ENCODE measurements at regions not wholly inside any gene's neighbourhood (a gene's known extent, or its start where the extent isn't known, plus 50 kb on each side); places are given as distances from the start of the nearest gene placed in this dataset.
"Not testable (repeated sequence)": the region's sequence is repeated elsewhere in the genome, so short reads cannot be mapped to it uniquely, and the experiment has no call there.

GRCh38 chr9:102398205-102398604 lies 596.9 kb upstream of the CYLC2 start:
- Histone ChIP-seq H3K4me3 (no peak overlapping the region), H3K4me1 (no peaks in the 10 kb centered on the region), H3K27me3 (no peaks in the 10 kb centered on the region), H3K9me3 (no peaks in the 10 kb centered on the region), H3K36me3 (no peaks in the 10 kb centered on the region), H3K27ac (no peak overlapping the region)
- TF ChIP-seq EP300 (IDR thresholded peaks at IDR 0.05) (no peak), POLR2A (IDR thresholded peaks at IDR 0.05) (no peak), POLR2AphosphoS5 (IDR thresholded peaks at IDR 0.05) (no peak), CTCF (IDR thresholded peaks at IDR 0.05) (no peak)
- ATAC-seq (ENCODE audit: low FRiP score in 2 of 2) (no peak), DNase-seq (no peak)

- ATAC-seq (ENCODE audit: low FRiP score in 2 of 2); DNase-seq; H3K4me3 ChIP-seq; H3K9me3 ChIP-seq; H3K36me3 ChIP-seq; H3K27me3 ChIP-seq; H3K4me1 ChIP-seq; H3K27ac ChIP-seq: not testable (repeated sequence)
- 86 to 89% methylated on average over 2 of the region's 2 CpGs for WGBS, 2 donors
These were observed 609.5 kb upstream of the CYLC2 start for GRCh38 chr9:102385620-102386019.

GRCh38 chr9:102362470-102363132 lies 624.2 kb upstream of the GRIN3A start:
- TF ChIP-seq POLR2A (IDR thresholded peaks at IDR 0.05) (no peak), EP300 (IDR thresholded peaks at IDR 0.05) (no peak), POLR2AphosphoS5 (IDR thresholded peaks at IDR 0.05) (no peak), CTCF (IDR thresholded peaks at IDR 0.05) (no peak)
- DNase-seq: no peak
- Histone ChIP-seq H3K36me3 (no peaks in the 10 kb centered on the region), H3K9me3 (peaks cover 0 to 4% (median 0%) of the 10 kb centered on the region in 4 donors), H3K27me3 (no peaks in the 10 kb centered on the region), H3K27ac (no peak overlapping the region), H3K4me1 (no peaks in the 10 kb centered on the region), H3K4me3 (no peak overlapping the region)
- ATAC-seq (ENCODE audit: low FRiP score in 2 of 2): no peak
- WGBS, 2 donors: 39 to 56% methylated on average over 6 of the region's 6 CpGs

- Histone ChIP-seq H3K4me3 (no peak overlapping the region), H3K36me3 (no peaks in the 10 kb centered on the region), H3K4me1 (no peaks in the 10 kb centered on the region), H3K27me3 (no peaks in the 10 kb centered on the region), H3K9me3 (peaks cover 0 to 10% (median 0%) of the 10 kb centered on the region in 4 donors), H3K27ac (no peak overlapping the region)
- ATAC-seq (ENCODE audit: low FRiP score in 2 of 2): no peak
- no peak for DNase-seq
- WGBS, 2 donors: 63 to 76% methylated on average over 1 of the region's 1 CpG
- TF ChIP-seq POLR2A (IDR thresholded peaks at IDR 0.05) (no peak), EP300 (IDR thresholded peaks at IDR 0.05) (no peak), CTCF (IDR thresholded peaks at IDR 0.05) (no peak), POLR2AphosphoS5 (IDR thresholded peaks at IDR 0.05) (no peak)
These were observed 622.4 kb upstream of the GRIN3A start for GRCh38 chr9:102360846-102361245.

GRCh38 chr9:102355982-102356381 lies 617.5 kb upstream of the GRIN3A start:
- 75 to 77% methylated on average over 5 of the region's 5 CpGs for WGBS, 2 donors
- Histone ChIP-seq H3K4me3 (no peak overlapping the region), H3K27ac (no peak overlapping the region), H3K4me1 (no peaks in the 10 kb centered on the region), H3K36me3 (no peaks in the 10 kb centered on the region), H3K9me3 (peaks cover 0 to 7% (median 0%) of the 10 kb centered on the region in 4 donors), H3K27me3 (no peaks in the 10 kb centered on the region)
- DNase-seq (no peak), ATAC-seq (ENCODE audit: low FRiP score in 2 of 2) (no peak)
- no peak for TF ChIP-seq EP300 (IDR thresholded peaks at IDR 0.05)
- TF ChIP-seq CTCF (IDR thresholded peaks at IDR 0.05): no peak
- no peak for TF ChIP-seq POLR2A (IDR thresholded peaks at IDR 0.05)
- no peak for TF ChIP-seq POLR2AphosphoS5 (IDR thresholded peaks at IDR 0.05)

Data from upper lobe of left lung (tissue), 6 donors.